ENCODE measurements at regions not wholly inside any gene's neighbourhood (a gene's known extent, or its start where the extent isn't known, plus 50 kb on each side); places are given as distances from the start of the nearest gene placed in this dataset.

DNA sequence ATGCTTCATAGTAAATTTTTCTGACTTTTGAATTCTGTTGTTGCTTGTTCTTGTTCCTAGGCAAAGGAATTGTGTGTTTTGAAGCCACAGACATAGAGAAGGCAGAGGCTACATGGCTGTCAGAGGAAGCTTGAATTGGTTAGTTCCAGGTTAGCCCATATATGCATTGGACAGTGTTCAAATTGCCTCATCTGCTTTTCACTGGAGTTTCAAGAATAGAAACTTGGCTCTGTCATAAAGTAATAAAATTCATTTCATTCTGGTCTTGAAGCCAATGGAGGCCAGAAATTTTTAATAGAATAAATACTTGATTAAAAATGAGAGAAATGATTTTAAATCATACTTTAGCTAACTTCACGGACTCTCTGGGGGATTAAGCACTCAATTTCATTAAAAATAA is 178.0 kb downstream of the YIPF5 start:
- no peak for DNase-seq (ENCODE audit: low spot score)
- TF ChIP-seq, protein P1, sequence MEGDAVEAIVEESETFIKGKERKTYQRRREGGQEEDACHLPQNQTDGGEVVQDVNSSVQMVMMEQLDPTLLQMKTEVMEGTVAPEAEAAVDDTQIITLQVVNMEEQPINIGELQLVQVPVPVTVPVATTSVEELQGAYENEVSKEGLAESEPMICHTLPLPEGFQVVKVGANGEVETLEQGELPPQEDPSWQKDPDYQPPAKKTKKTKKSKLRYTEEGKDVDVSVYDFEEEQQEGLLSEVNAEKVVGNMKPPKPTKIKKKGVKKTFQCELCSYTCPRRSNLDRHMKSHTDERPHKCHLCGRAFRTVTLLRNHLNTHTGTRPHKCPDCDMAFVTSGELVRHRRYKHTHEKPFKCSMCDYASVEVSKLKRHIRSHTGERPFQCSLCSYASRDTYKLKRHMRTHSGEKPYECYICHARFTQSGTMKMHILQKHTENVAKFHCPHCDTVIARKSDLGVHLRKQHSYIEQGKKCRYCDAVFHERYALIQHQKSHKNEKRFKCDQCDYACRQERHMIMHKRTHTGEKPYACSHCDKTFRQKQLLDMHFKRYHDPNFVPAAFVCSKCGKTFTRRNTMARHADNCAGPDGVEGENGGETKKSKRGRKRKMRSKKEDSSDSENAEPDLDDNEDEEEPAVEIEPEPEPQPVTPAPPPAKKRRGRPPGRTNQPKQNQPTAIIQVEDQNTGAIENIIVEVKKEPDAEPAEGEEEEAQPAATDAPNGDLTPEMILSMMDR (IDR thresholded peaks at IDR 0.05) = no peak
- Histone ChIP-seq H3K4me3 (no peak overlapping the region), H3K27ac (no peak overlapping the region)

DNA sequence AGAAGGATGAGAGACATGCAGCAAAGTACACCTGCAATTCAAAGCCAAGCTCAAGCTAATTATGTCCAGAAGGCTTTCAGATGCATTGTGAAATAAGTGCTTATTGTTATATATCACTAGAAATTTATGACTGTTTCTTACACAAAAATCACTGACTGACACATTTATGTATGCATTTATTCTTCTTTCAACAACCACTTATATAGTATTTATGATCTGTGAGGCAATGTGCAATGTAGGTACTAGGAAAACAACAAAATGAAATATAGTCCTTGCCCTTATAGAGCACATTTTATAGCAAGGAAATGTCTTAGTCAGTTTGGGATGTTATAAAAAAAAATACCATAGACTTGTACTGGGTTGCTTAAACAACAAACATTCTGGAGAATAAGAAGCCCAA is 167.6 kb downstream of the YIPF5 start:
- DNase-seq (ENCODE audit: low spot score) = no peak
- TF ChIP-seq, protein P1 (IDR thresholded peaks at IDR 0.05) = no peak
- H3K4me3 ChIP-seq = no peak overlapping the region
- H3K27ac ChIP-seq = no peak overlapping the region

DNA sequence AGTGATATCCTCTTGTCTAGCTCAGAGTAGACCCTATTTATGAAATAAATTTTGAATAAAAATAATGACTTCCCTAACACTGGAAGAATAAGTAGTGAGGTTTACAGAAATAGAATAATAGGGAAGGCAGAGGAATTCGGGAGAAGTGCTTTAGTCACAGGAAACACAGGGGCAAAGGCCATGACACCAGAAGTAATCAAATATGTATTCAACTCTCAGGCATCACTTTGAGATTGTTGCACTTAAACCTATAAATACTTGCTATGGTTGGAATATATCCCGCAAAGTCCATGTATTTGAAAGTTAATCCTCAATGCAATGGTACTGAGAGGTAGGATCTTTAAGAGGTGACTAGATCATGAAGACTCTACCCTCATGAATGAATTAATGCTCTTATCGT is 166.8 kb downstream of the YIPF5 start:
- H3K27ac ChIP-seq = no peak overlapping the region
- TF ChIP-seq, protein P1 (IDR thresholded peaks at IDR 0.05) = no peak

DNA sequence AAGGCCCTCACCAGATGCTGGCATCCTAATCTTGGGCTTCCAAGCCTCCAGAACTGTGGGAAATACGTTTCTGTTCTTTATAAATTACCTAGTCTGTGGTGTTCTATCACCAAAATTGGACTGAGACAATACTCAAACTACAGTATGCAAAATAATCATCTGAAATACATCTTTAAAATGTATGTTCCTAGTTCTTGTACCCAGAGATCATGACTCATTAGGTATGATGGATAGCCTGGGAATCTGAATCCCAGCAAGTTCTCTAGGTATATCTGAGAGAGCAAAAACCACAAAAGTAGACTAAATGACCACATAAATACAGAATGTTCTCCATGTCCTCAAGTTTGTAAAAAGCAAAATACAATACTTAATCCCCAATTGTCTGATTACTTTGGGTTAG is 166.3 kb downstream of the YIPF5 start:
- H3K4me3 ChIP-seq = no peak overlapping the region
- TF ChIP-seq, protein P1 (IDR thresholded peaks at IDR 0.05) = no peak
- no peak overlapping the region for H3K27ac ChIP-seq
- no peak for DNase-seq (ENCODE audit: low spot score)

More for the DNA sequence above, 166.8 kb downstream of the YIPF5 start:
- no peak for DNase-seq (ENCODE audit: low spot score)
- H3K4me3 ChIP-seq = no peak overlapping the region

DNA sequence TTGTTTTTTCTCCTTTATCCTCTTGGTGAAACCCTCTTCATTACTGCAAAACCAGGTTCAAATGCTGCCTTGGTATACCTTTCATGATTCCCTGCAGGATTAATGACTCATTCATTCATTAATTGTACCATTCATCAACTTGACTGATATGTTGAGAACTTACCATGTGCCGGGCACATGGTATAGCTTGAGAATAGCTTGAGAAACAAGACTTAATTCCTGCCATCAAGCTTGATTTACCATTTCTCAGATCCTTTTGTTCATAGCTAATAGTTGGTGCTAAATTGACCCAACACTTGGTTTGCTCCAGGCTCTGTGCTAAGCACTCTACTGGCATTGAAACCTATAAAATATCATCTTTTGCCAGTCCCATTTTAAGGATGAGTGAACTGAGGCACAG is 165.7 kb downstream of the YIPF5 start:
- no peak for DNase-seq (ENCODE audit: low spot score)
- Histone ChIP-seq H3K27ac (no peak overlapping the region), H3K4me3 (no peak overlapping the region)
- TF ChIP-seq, protein P1 (IDR thresholded peaks at IDR 0.05) = no peak

DNA sequence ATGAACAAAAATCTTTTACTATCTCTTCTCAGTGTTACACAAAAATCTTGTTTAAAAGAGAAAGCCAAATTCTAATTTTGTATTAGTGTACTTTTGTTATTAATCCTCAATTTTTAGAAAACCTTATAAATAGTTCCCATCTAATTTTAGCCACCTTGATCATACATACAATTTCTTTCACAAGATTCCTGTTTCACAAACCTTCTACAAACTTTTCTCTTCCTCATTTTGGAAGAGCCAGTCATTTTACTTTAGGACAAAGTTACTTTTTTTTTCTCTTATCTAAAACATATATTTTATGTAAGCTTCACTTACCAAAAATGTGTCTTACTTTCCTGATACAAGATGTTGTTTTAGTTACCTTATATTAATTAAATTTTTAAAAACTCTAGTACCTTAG is 161.3 kb downstream of the YIPF5 start:
- no peak overlapping the region for H3K4me3 ChIP-seq
- no peak for DNase-seq (ENCODE audit: low spot score)
- TF ChIP-seq, protein P1 (IDR thresholded peaks at IDR 0.05) = no peak
- no peak overlapping the region for H3K27ac ChIP-seq

DNA sequence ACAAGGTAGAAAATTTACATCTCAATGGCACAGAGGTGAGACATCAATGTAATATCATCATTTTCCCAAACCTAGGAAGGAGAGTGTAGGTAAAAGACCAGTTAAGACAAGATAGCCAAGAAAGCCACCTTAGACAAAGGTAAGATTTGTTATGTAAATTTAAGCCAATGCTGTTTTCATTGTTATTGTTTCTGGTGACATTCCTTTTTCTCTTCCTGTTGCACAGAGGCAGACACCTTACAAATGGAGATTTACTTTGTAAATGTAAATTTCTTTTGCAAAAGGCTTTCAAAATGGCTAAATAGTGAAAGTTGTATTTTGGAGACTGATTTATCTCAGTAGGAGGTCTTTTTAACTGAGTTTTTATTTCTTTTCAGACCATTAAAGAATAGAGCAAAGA is 159.1 kb downstream of the YIPF5 start:
- no peak for DNase-seq (ENCODE audit: low spot score)
- no peak overlapping the region for H3K27ac ChIP-seq
- TF ChIP-seq, protein P1 (IDR thresholded peaks at IDR 0.05) = no peak
- H3K4me3 ChIP-seq = no peak overlapping the region
